ENCODE measurements at regions not wholly inside any gene's neighbourhood (a gene's known extent, or its start where the extent isn't known, plus 50 kb on each side); places are given as distances from the start of the nearest gene placed in this dataset.

DNA sequence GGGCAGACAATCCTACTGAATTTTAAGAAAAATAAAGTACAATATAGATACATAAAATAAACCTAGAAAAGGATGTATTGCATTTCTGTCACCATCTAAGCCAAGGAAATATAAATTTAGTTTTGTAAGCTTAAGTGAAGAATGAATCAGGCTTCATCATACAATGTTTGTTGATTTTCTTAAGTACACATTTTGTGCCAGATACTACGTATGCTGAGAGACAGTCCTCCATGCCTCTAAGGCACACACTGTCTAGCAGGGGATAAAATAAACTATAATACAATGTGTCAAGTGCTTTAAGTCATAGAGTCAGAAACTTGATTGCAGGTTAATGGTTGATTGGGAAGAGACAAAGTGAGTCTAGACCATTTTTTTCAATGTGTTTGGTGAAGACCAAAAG, 465.7 kb downstream of the TBC1D4 start:
- no peak for TF ChIP-seq POLR2A (IDR thresholded peaks at IDR 0.05; ENCODE audit: control extremely low read depth in 1 of 2, low read depth in 2 of 2, low read length in 2 of 2)
- TF ChIP-seq, protein P1, sequence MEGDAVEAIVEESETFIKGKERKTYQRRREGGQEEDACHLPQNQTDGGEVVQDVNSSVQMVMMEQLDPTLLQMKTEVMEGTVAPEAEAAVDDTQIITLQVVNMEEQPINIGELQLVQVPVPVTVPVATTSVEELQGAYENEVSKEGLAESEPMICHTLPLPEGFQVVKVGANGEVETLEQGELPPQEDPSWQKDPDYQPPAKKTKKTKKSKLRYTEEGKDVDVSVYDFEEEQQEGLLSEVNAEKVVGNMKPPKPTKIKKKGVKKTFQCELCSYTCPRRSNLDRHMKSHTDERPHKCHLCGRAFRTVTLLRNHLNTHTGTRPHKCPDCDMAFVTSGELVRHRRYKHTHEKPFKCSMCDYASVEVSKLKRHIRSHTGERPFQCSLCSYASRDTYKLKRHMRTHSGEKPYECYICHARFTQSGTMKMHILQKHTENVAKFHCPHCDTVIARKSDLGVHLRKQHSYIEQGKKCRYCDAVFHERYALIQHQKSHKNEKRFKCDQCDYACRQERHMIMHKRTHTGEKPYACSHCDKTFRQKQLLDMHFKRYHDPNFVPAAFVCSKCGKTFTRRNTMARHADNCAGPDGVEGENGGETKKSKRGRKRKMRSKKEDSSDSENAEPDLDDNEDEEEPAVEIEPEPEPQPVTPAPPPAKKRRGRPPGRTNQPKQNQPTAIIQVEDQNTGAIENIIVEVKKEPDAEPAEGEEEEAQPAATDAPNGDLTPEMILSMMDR (IDR thresholded peaks at IDR 0.05; ENCODE audit: control extremely low read depth in 1 of 3, insufficient read depth in 1 of 3, low read depth in 1 of 3, low read length in 3 of 3), result no peak
- no peak for TF ChIP-seq RNF2 (IDR thresholded peaks at IDR 0.05; ENCODE audit: borderline replicate concordance, low read depth, low read length, missing control alignments, poor library complexity, severe bottlenecking)
- TF ChIP-seq RAD21 (IDR thresholded peaks at IDR 0.05 in 1 of 2, conservative IDR thresholded peaks at IDR 0.05 in 1 of 2; ENCODE audit: low read depth in 2 of 2, low read length in 2 of 2), result no peak
- no peak for TF ChIP-seq CHD7 (IDR thresholded peaks at IDR 0.05; ENCODE audit: insufficient replicate concordance, low read length)
- TF ChIP-seq JUND (IDR thresholded peaks at IDR 0.05; ENCODE audit: low read length), result no peak
- no peak for TF ChIP-seq SP1 (IDR thresholded peaks at IDR 0.05; ENCODE audit: low read depth, low read length)
- no peak for TF ChIP-seq POLR2AphosphoS5 (IDR thresholded peaks at IDR 0.05; ENCODE audit: low read depth, low read length)
- TF ChIP-seq RFX5 (IDR thresholded peaks at IDR 0.05; ENCODE audit: borderline replicate concordance, low read depth, low read length), result no peak
- TF ChIP-seq HDAC2 (IDR thresholded peaks at IDR 0.05; ENCODE audit: borderline replicate concordance in 1 of 2, low read depth in 2 of 2, low read length in 2 of 2), result no peak
- no peak for TF ChIP-seq EP300 (IDR thresholded peaks at IDR 0.05; ENCODE audit: borderline replicate concordance in 1 of 2, low read depth in 2 of 2, low read length in 2 of 2)
- no peak for TF ChIP-seq EZH2 (IDR thresholded peaks at IDR 0.05; ENCODE audit: low read depth, low read length, severe bottlenecking)
